Liver (tissue), 7 donors: ENCODE measurements at regions not wholly inside any gene's neighbourhood (a gene's known extent, or its start where the extent isn't known, plus 50 kb on each side); places are given as distances from the start of the nearest gene placed in this dataset.
A peak's percentile ranks its signal among the peaks of the same experiment; 100 is the strongest.

Source experiments
- DNase-seq: peaks from one replicate; pipeline ENCODE4 v3.0.0-alpha.2; 2017; ENCODE audit warnings: low spot score
- H3K27ac ChIP-seq, 2 donors: one replicate each; pipeline ENCODE4 v1.7.0; 2013; ENCODE audit warnings: inconsistent platforms in 2 of 2, low read length in 2 of 2, control low read depth in 1 of 2, low read depth in 1 of 2, mild to moderate bottlenecking in 1 of 2
- H3K27me3 ChIP-seq, 4 donors: one replicate each; pipeline versions ENCODE4 v1.6.1 to v1.7.0; 2013; ENCODE audit warnings: low read length in 3 of 4, inconsistent platforms in 1 of 4, mild to moderate bottlenecking in 1 of 4, moderate library complexity in 1 of 4; ENCODE audit not compliant: control insufficient read depth in 4 of 4, insufficient read depth in 4 of 4
- H3K36me3 ChIP-seq, 4 donors: one replicate each; pipeline versions ENCODE4 v1.6.1 to v1.7.0; 2013; ENCODE audit warnings: low read length in 3 of 4, mild to moderate bottlenecking in 3 of 4, low read depth in 1 of 4, moderate library complexity in 1 of 4; ENCODE audit not compliant: control insufficient read depth in 4 of 4, insufficient read depth in 3 of 4
- H3K4me1 ChIP-seq, 4 donors: one replicate each; pipeline versions ENCODE4 v1.6.1 to v1.7.0; 2013; ENCODE audit warnings: low read length in 3 of 4, mild to moderate bottlenecking in 3 of 4, moderate library complexity in 1 of 4; ENCODE audit not compliant: control insufficient read depth in 4 of 4, insufficient read depth in 4 of 4
- H3K4me3 ChIP-seq, 3 donors: one replicate each; pipeline versions ENCODE4 v1.6.1 to v1.7.0; 2013; ENCODE audit warnings: low read length in 3 of 3, control low read depth in 1 of 3, low read depth in 1 of 3, mild to moderate bottlenecking in 1 of 3
- H3K9ac ChIP-seq, 2 donors: one replicate each; pipeline ENCODE4 v1.7.0; 2013; ENCODE audit warnings: low read length in 2 of 2, mild to moderate bottlenecking in 2 of 2, moderate library complexity in 2 of 2, control low read depth in 1 of 2, low read depth in 1 of 2
- H3K9me3 ChIP-seq, 4 donors: one replicate each; pipeline versions ENCODE4 v1.6.1 to v1.7.0; 2013; ENCODE audit warnings: low read length in 3 of 4; ENCODE audit not compliant: control insufficient read depth in 4 of 4
- ATF3 ChIP-seq: IDR thresholded peaks from 2 replicates; pipeline ENCODE4 v1.6.1; 2016; ENCODE audit warnings: antibody characterized with exemption
- EGR1 ChIP-seq, 2 donors: IDR thresholded peaks; 2 replicates each; pipeline ENCODE4 v1.6.1; 2016 to 2018; ENCODE audit warnings: antibody characterized with exemption in 2 of 2, low read depth in 2 of 2
- FOXA1 ChIP-seq: IDR thresholded peaks from 2 replicates; pipeline ENCODE4 v1.6.1; 2016; ENCODE audit warnings: antibody characterized with exemption
- FOXA2 ChIP-seq: IDR thresholded peaks from 2 replicates; pipeline ENCODE4 v1.6.1; 2016; ENCODE audit warnings: antibody characterized with exemption
- GABPA ChIP-seq, 2 donors: IDR thresholded peaks in 1 of 2; conservative IDR thresholded peaks in 1 of 2; 2 replicates each; pipeline ENCODE4 v1.6.1; 2016; ENCODE audit warnings: antibody characterized with exemption in 2 of 2, mild to moderate bottlenecking in 1 of 2, moderate library complexity in 1 of 2
- HNF4A ChIP-seq, 2 donors: conservative IDR thresholded peaks; 2 replicates each; pipeline ENCODE4 v1.6.1; 2016; ENCODE audit warnings: antibody characterized with exemption in 2 of 2, mild to moderate bottlenecking in 2 of 2
- HNF4G ChIP-seq: IDR thresholded peaks from 2 replicates; pipeline ENCODE4 v1.6.1; 2016; ENCODE audit warnings: antibody characterized with exemption
- MAX ChIP-seq: IDR thresholded peaks from 2 replicates; pipeline ENCODE4 v1.6.1; 2016; ENCODE audit warnings: antibody characterized with exemption
- NR2F2 ChIP-seq: IDR thresholded peaks from 2 replicates; pipeline ENCODE4 v1.6.1; 2016; ENCODE audit warnings: antibody characterized with exemption
- RAD21 ChIP-seq, 2 donors: IDR thresholded peaks; 2 replicates each; pipeline ENCODE4 v1.6.1; 2016; ENCODE audit warnings: antibody characterized with exemption in 2 of 2, mild to moderate bottlenecking in 2 of 2
- REST ChIP-seq: IDR thresholded peaks from 2 replicates; pipeline ENCODE4 v1.6.1; 2016; ENCODE audit warnings: antibody characterized with exemption, mild to moderate bottlenecking
- RXRA ChIP-seq, 2 donors: IDR thresholded peaks; 2 replicates each; pipeline ENCODE4 v1.6.1; 2017 to 2018; ENCODE audit warnings: antibody characterized with exemption in 2 of 2, mild to moderate bottlenecking in 1 of 2
- SP1 ChIP-seq: IDR thresholded peaks from 2 replicates; pipeline ENCODE4 v1.6.1; 2018; ENCODE audit warnings: antibody characterized with exemption, mild to moderate bottlenecking
- TAF1 ChIP-seq: conservative IDR thresholded peaks from 2 replicates; pipeline ENCODE4 v1.6.1; 2016; ENCODE audit warnings: antibody characterized with exemption, mild to moderate bottlenecking
- YY1 ChIP-seq: IDR thresholded peaks from 2 replicates; pipeline ENCODE4 v1.6.1; 2016; ENCODE audit warnings: antibody characterized with exemption, mild to moderate bottlenecking
- ZBTB33 ChIP-seq: IDR thresholded peaks from 2 replicates; pipeline ENCODE4 v1.6.1; 2016; ENCODE audit warnings: antibody characterized with exemption
- WGBS: extraction: QIAGEN DNeasy Blood & Tissue Kit; methylation state at CpG from one replicate; pipeline ENCODE4 v1.1.7; 2013; 5-methylcytosine and 5-hydroxymethylcytosine counted together
- donor health status: healthy.
- donor health status: healthy.
- donor health status: healthy.
- donor health status: healthy.

- Histone ChIP-seq H3K9me3 (no peaks in the 10 kb centered on the region), H3K4me1 (peaks cover 0 to 13% (median 6%) of the 10 kb centered on the region in 4 donors), H3K9ac (no peak overlapping the region), H3K27me3 (no peaks in the 10 kb centered on the region), H3K27ac (no peak overlapping the region), H3K36me3 (no peaks in the 10 kb centered on the region), H3K4me3 (no peak overlapping the region)
- no peak for DNase-seq
- WGBS, result 31% methylated on average over 3 of the region's 3 CpGs
- TF ChIP-seq YY1 (no peak), FOXA2 (peak; percentile 16)
These were observed 741.5 kb upstream of the GRM7 start for GRCh38 chr3:6119367-6119766.

GRCh38 chr3:6120786-6121185 is 740.1 kb upstream of the GRM7 start:
- no peaks in the 10 kb centered on the region for H3K36me3 ChIP-seq
- H3K27me3 ChIP-seq, result no peaks in the 10 kb centered on the region
- no peaks in the 10 kb centered on the region for H3K9me3 ChIP-seq
- H3K27ac ChIP-seq, result no peak overlapping the region
- no peak overlapping the region for H3K9ac ChIP-seq
- no peak for DNase-seq
- peaks cover 0 to 16% (median 15%) of the 10 kb centered on the region in 4 donors for H3K4me1 ChIP-seq
- no peak overlapping the region for H3K4me3 ChIP-seq
- WGBS, result 78% methylated on average over 5 of the region's 5 CpGs
- TF ChIP-seq RXRA (IDR thresholded peaks at IDR 0.05), result no peak
- no peak for TF ChIP-seq ZBTB33
- TF ChIP-seq RAD21 (IDR thresholded peaks at IDR 0.05), result no peak
- TF ChIP-seq GABPA (IDR thresholded peaks at IDR 0.05 in 1 of 2, conservative IDR thresholded peaks at IDR 0.05 in 1 of 2), result no peak
- no peak for TF ChIP-seq EGR1 (IDR thresholded peaks at IDR 0.05; ENCODE audit: low read depth in 2 of 2)

GRCh38 chr3:6124875-6125274 is 736.0 kb upstream of the GRM7 start:
- peaks cover 0 to 18% (median 12%) of the 10 kb centered on the region in 4 donors for H3K4me1 ChIP-seq
- no peaks in the 10 kb centered on the region for H3K9me3 ChIP-seq
- WGBS, result 71% methylated on average over 5 of the region's 5 CpGs
- no peaks in the 10 kb centered on the region for H3K36me3 ChIP-seq
- DNase-seq, result no peak
- no peak overlapping the region for H3K27ac ChIP-seq
- no peak overlapping the region for H3K4me3 ChIP-seq
- TF ChIP-seq RXRA (IDR thresholded peaks at IDR 0.05) (no peak), HNF4G (no peak), EGR1 (IDR thresholded peaks at IDR 0.05; ENCODE audit: low read depth in 2 of 2) (no peak), SP1 (no peak), ATF3 (no peak), MAX (no peak), GABPA (IDR thresholded peaks at IDR 0.05 in 1 of 2, conservative IDR thresholded peaks at IDR 0.05 in 1 of 2) (no peak), FOXA2 (no peak), YY1 (no peak), FOXA1 (no peak)
- H3K9ac ChIP-seq, result no peak overlapping the region
- H3K27me3 ChIP-seq, result no peaks in the 10 kb centered on the region

GRCh38 chr3:6125520-6125919 is 735.4 kb upstream of the GRM7 start:
- H3K36me3 ChIP-seq, result no peaks in the 10 kb centered on the region
- DNase-seq, result no peak
- peak; percentile 95 to 96 for TF ChIP-seq HNF4A (conservative IDR thresholded peaks at IDR 0.05)
- peak; percentile 85 for TF ChIP-seq MAX
- TF ChIP-seq HNF4G, result peak; percentile 87
- no peak for TF ChIP-seq GABPA (IDR thresholded peaks at IDR 0.05 in 1 of 2, conservative IDR thresholded peaks at IDR 0.05 in 1 of 2)
- peak; percentile 47 for TF ChIP-seq ATF3
- TF ChIP-seq REST, result peak; percentile 100
- no peak for TF ChIP-seq TAF1
- TF ChIP-seq FOXA2, result peak; percentile 97
- TF ChIP-seq NR2F2, result no peak
- TF ChIP-seq SP1, result peak; percentile 93
- TF ChIP-seq RXRA (IDR thresholded peaks at IDR 0.05), result peak; percentile 97 to 98

More at GRCh38 chr3:6125520-6125919, 735.4 kb upstream of the GRM7 start:
- peaks cover 0 to 18% (median 11%) of the 10 kb centered on the region in 4 donors for H3K4me1 ChIP-seq
- H3K4me3 ChIP-seq, result no peak overlapping the region
- H3K27ac ChIP-seq, result peak overlapping the region in 1 of 2 donors; percentile 31
- no peak overlapping the region for H3K9ac ChIP-seq
- H3K27me3 ChIP-seq, result no peaks in the 10 kb centered on the region
- WGBS, result 25% methylated on average over 3 of the region's 3 CpGs
- no peaks in the 10 kb centered on the region for H3K9me3 ChIP-seq
